Neural cell (in vitro differentiated cells): ENCODE measurements at regions not wholly inside any gene's neighbourhood (a gene's known extent, or its start where the extent isn't known, plus 50 kb on each side); places are given as distances from the start of the nearest gene placed in this dataset.

Source experiments
- H2AFZ ChIP-seq: fragments of 200-600, 300-800 bp; sonication (generic), shearing (Covaris generic); 2 replicates; pipeline ENCODE4 v1.6.0; 2014; ENCODE audit warnings: low read depth, mild to moderate bottlenecking, antibody characterized with exemption, low read length, moderate library complexity
- H3F3A ChIP-seq: fragments of 200-600 bp; shearing (Covaris generic); 2 replicates; pipeline ENCODE4 v1.6.1; 2016; ENCODE audit warnings: mild to moderate bottlenecking, moderate library complexity, mixed read lengths, antibody characterized with exemption, low read length; ENCODE audit not compliant: insufficient read depth, poor library complexity, severe bottlenecking
- H3K27ac ChIP-seq: fragments of 200-600, 300-800 bp; sonication (generic), shearing (Covaris generic); 2 replicates; pipeline ENCODE4 v1.5.1; 2014; ENCODE audit warnings: mild to moderate bottlenecking, low read length, moderate library complexity
- H3K27me3 ChIP-seq: fragments of 300-800, 200-600 bp; sonication (generic), shearing (Covaris generic); 2 replicates; pipeline ENCODE4 v1.6.0; 2014; ENCODE audit warnings: mild to moderate bottlenecking, low read depth, low read length, moderate library complexity; ENCODE audit not compliant: insufficient read depth
- H3K36me3 ChIP-seq: fragments of 300-800, 200-600 bp; sonication (generic), shearing (Covaris generic); 2 replicates; pipeline ENCODE4 v1.5.1; 2014; ENCODE audit warnings: mild to moderate bottlenecking, antibody characterized with exemption, low read length, moderate library complexity; ENCODE audit not compliant: insufficient read depth
- H3K4me2 ChIP-seq: fragments of 300-800, 200-600 bp; sonication (generic), shearing (Covaris generic); 2 replicates; pipeline ENCODE4 v1.6.0; 2014; ENCODE audit warnings: mild to moderate bottlenecking, low read length
- H3K4me3 ChIP-seq: fragments of 300-800, 200-600 bp; sonication (generic), shearing (Covaris generic); 2 replicates; pipeline ENCODE4 v1.5.1; 2014; ENCODE audit warnings: mild to moderate bottlenecking, low read length, moderate library complexity
- H3K79me2 ChIP-seq: fragments of 200-600 bp; shearing (Covaris generic); replicated peaks from 2 replicates; pipeline ENCODE4 v1.6.0; 2014; ENCODE audit warnings: mild to moderate bottlenecking, low read length, moderate library complexity; ENCODE audit not compliant: insufficient read depth
- H3K9ac ChIP-seq: fragments of 300-800, 200-600 bp; sonication (generic), shearing (Covaris generic); 2 replicates; pipeline ENCODE4 v1.6.1; 2016; ENCODE audit warnings: mild to moderate bottlenecking, low read length, mixed read lengths
- H3K9me2 ChIP-seq: fragments of 200-600 bp; shearing (Covaris generic); 2 replicates; pipeline ENCODE4 v1.6.1; 2016; ENCODE audit warnings: mild to moderate bottlenecking, low read length, mixed read lengths; ENCODE audit not compliant: insufficient read depth
- H3K9me3 ChIP-seq: fragments of 200-600, 300-800 bp; sonication (generic), shearing (Covaris generic); 2 replicates; pipeline ENCODE4 v1.6.1; 2016; ENCODE audit warnings: mild to moderate bottlenecking, mixed run types, low read length, moderate library complexity, mixed read lengths
- H4K20me1 ChIP-seq: fragments of 200-600 bp; shearing (Covaris generic); 2 replicates; pipeline ENCODE4 v1.6.1; 2016; ENCODE audit warnings: mild to moderate bottlenecking, mixed run types; ENCODE audit not compliant: insufficient read depth
- CTCF ChIP-seq: fragments of 450-650 bp; IDR thresholded peaks from 2 replicates; pipeline ENCODE4 v1.5.1; 2014; ENCODE audit warnings: antibody characterized with exemption, mild to moderate bottlenecking, moderate library complexity; ENCODE audit not compliant: poor library complexity, severe bottlenecking
- EP300 ChIP-seq: fragments of 450-650 bp; conservative IDR thresholded peaks from 2 replicates; pipeline ENCODE4 v1.6.1; 2014; ENCODE audit warnings: antibody characterized with exemption, mild to moderate bottlenecking, moderate library complexity; ENCODE audit not compliant: poor library complexity, severe bottlenecking
- EZH2 ChIP-seq: fragments of 200-600, 300-800 bp; shearing (Covaris generic), sonication (generic); IDR thresholded peaks from 2 replicates; pipeline ENCODE4 v1.6.1; 2014; ENCODE audit warnings: antibody characterized with exemption, low read length, borderline replicate concordance, mild to moderate bottlenecking; ENCODE audit not compliant: insufficient read depth, poor library complexity, severe bottlenecking
- MXI1 ChIP-seq: fragments of 450-650 bp; conservative IDR thresholded peaks from 2 replicates; pipeline ENCODE4 v1.6.1; 2014; ENCODE audit warnings: antibody characterized with exemption, mild to moderate bottlenecking; ENCODE audit not compliant: poor library complexity, severe bottlenecking
- POLR2AphosphoS5 ChIP-seq: IDR thresholded peaks from 2 replicates; pipeline ENCODE4 v1.6.1; 2012
- RAD21 ChIP-seq: fragments of 450-650 bp; conservative IDR thresholded peaks from 2 replicates; pipeline ENCODE4 v1.6.1; 2014; ENCODE audit warnings: antibody characterized with exemption, mild to moderate bottlenecking, moderate library complexity
- REST ChIP-seq: IDR thresholded peaks from 2 replicates; pipeline ENCODE4 v1.6.1; 2012; ENCODE audit warnings: borderline replicate concordance
- SMC3 ChIP-seq: fragments of 450-650 bp; conservative IDR thresholded peaks from 2 replicates; pipeline ENCODE4 v1.6.1; 2014; ENCODE audit warnings: antibody characterized with exemption, mild to moderate bottlenecking, moderate library complexity; ENCODE audit not compliant: poor library complexity
- TAF1 ChIP-seq: IDR thresholded peaks from 2 replicates; pipeline ENCODE4 v1.6.1; 2012; ENCODE audit warnings: low read depth

GRCh38 chr2:195322324-195322723, 334.7 kb upstream of the SLC39A10 start:
- TF ChIP-seq RAD21 (no peak), MXI1 (no peak), REST (no peak), TAF1 (no peak), EZH2 (no peak), POLR2AphosphoS5 (no peak)
- Histone ChIP-seq H3F3A (peaks cover 2% of the 10 kb centered on the region), H2AFZ (no peak overlapping the region), H3K36me3 (no peaks in the 10 kb centered on the region), H3K4me3 (no peak overlapping the region), H3K9me3 (peaks cover 3% of the 10 kb centered on the region), H3K9me2 (no peaks in the 10 kb centered on the region), H3K4me2 (no peak overlapping the region), H3K27ac (no peak overlapping the region), H4K20me1 (no peaks in the 10 kb centered on the region), H3K79me2 (no peaks in the 10 kb centered on the region), H3K9ac (no peak overlapping the region), H3K27me3 (no peaks in the 10 kb centered on the region)

- no peak overlapping the region for H3K9ac ChIP-seq
- no peaks in the 10 kb centered on the region for H3K9me2 ChIP-seq
- TF ChIP-seq POLR2AphosphoS5 (no peak), EP300 (no peak), RAD21 (no peak), EZH2 (no peak), SMC3 (no peak), TAF1 (no peak), MXI1 (no peak), CTCF (no peak), REST (no peak)
- peaks cover 2% of the 10 kb centered on the region for H3F3A ChIP-seq
- no peaks in the 10 kb centered on the region for H3K79me2 ChIP-seq
- H3K36me3 ChIP-seq, result no peaks in the 10 kb centered on the region
- H3K4me3 ChIP-seq, result no peak overlapping the region
- no peak overlapping the region for H3K4me2 ChIP-seq
- H2AFZ ChIP-seq, result no peak overlapping the region
- H3K9me3 ChIP-seq, result peaks cover 3% of the 10 kb centered on the region
- H3K27me3 ChIP-seq, result no peaks in the 10 kb centered on the region
- no peaks in the 10 kb centered on the region for H4K20me1 ChIP-seq
- no peak overlapping the region for H3K27ac ChIP-seq
These were observed 336.5 kb upstream of the SLC39A10 start for GRCh38 chr2:195320413-195320973.
